Kidney epithelial cell (primary cell): ENCODE measurements at regions not wholly inside any gene's neighbourhood (a gene's known extent, or its start where the extent isn't known, plus 50 kb on each side); places are given as distances from the start of the nearest gene placed in this dataset.
"Not testable (repeated sequence)": the region's sequence is repeated elsewhere in the genome, so short reads cannot be mapped to it uniquely, and the experiment has no call there.

Source experiments
- DNase-seq: peaks from one replicate; pipeline ENCODE4 v3.0.0-alpha.2; 2010; ENCODE audit warnings: low read depth
- H3K27me3 ChIP-seq: 2 replicates; pipeline ENCODE4 v1.6.0; 2011; ENCODE audit warnings: low read length; ENCODE audit not compliant: control insufficient read depth, insufficient read depth
- H3K36me3 ChIP-seq: 2 replicates; pipeline ENCODE4 v1.5.1; 2011; ENCODE audit warnings: low read length; ENCODE audit not compliant: control insufficient read depth, insufficient read depth
- H3K4me3 ChIP-seq: 2 replicates; pipeline ENCODE4 v1.5.1; 2011; ENCODE audit warnings: low read depth, mild to moderate bottlenecking, control low read depth, low read length
- CTCF ChIP-seq: IDR thresholded peaks from 2 replicates; pipeline ENCODE4 v1.5.1; 2011; ENCODE audit warnings: mild to moderate bottlenecking, moderate library complexity, low read length, control low read depth, inconsistent platforms; ENCODE audit not compliant: insufficient read depth, poor library complexity, severe bottlenecking

- no peak for TF ChIP-seq CTCF
These were observed 197.9 kb upstream of the NANOGP8 start for GRCh38 chr15:35282965-35283496.

DNA sequence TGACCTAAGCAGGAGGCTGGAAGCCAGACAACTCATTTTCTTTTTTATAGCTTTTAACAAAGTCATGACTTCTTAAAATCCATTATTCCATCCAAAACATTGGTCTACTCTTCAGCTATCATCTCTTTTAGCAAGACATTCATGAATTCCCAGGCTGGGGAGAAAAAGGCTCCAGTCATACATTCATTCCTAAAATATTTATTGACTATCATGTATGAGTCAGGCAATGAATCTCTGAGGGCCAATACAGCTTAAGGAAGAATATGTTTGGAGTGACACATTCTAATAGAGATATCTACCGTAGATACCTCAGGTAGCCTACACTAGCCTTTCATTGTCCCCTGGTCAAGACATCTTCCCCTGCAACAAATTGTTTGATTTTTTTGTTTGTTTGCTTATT lies 196.4 kb upstream of the NANOGP8 start:
- no peak overlapping the region for H3K4me3 ChIP-seq
- TF ChIP-seq CTCF, result no peak
- no peaks in the 10 kb centered on the region for H3K36me3 ChIP-seq
- H3K27me3 ChIP-seq, result no peaks in the 10 kb centered on the region
- no peak for DNase-seq

More at GRCh38 chr15:35282965-35283496, 197.9 kb upstream of the NANOGP8 start:
- Histone ChIP-seq H3K4me3 (no peak overlapping the region), H3K27me3 (no peaks in the 10 kb centered on the region), H3K36me3 (no peaks in the 10 kb centered on the region)
- no peak for DNase-seq

DNA sequence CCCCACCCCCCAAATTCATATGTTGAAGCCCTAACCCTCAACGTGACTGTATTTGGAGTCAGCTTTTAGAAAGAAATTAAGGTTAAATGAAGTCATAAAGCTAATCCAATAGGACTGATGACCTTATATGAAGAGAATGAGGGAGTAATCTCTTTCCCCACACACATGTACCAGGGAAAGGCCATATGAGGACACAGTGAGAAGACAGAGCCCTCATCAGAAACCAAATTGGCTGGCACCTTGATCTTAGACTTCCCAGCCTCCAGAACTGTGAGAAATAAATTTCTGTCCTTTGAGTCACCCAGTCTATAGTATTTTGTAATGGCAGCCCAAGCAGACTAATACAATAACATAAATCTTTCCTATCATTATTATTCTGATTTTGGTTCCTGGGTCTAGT lies 194.7 kb upstream of the NANOGP8 start:
- H3K27me3 ChIP-seq, result no peaks in the 10 kb centered on the region
- H3K4me3 ChIP-seq, result no peak overlapping the region
- TF ChIP-seq CTCF, result no peak
- no peaks in the 10 kb centered on the region for H3K36me3 ChIP-seq
- DNase-seq, result no peak

- H3K4me3 ChIP-seq, result no peak overlapping the region
- H3K27me3 ChIP-seq, result no peaks in the 10 kb centered on the region
- H3K36me3 ChIP-seq, result no peaks in the 10 kb centered on the region
- no peak for TF ChIP-seq CTCF
- DNase-seq, result no peak
These were observed 186.4 kb upstream of the NANOGP8 start for GRCh38 chr15:35271371-35272043.

DNA sequence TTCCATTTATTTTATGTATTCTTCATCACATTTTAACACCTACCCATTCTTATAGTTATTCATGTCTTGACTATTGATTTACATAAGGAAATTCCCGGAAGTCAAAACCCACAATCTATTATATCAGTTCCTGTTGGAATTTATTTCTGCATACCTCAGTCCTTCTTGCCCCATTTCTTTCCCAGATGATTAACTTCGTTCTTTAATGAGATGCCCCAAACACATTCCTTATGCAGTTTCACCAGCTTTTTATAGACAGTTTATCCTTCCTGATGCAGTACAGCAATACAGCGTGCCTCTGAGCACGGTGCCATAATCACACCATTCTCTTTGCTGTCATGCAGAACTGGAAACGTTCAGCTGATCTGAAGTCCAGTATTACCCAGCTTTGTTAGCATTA lies 175.8 kb upstream of the NANOGP8 start:
- TF ChIP-seq CTCF, result no peak
- no peak for DNase-seq

GRCh38 chr15:35260274-35260673 lies 175.2 kb upstream of the NANOGP8 start:
- not testable (repeated sequence) for H3K27me3 ChIP-seq, H3K36me3 ChIP-seq, H3K4me3 ChIP-seq, DNase-seq

More for the DNA sequence above, 175.8 kb upstream of the NANOGP8 start:
- no peak overlapping the region for H3K4me3 ChIP-seq
- H3K27me3 ChIP-seq, result no peaks in the 10 kb centered on the region
- H3K36me3 ChIP-seq, result no peaks in the 10 kb centered on the region
